ENCODE measurements at regions not wholly inside any gene's neighbourhood (a gene's known extent, or its start where the extent isn't known, plus 50 kb on each side); places are given as distances from the start of the nearest gene placed in this dataset.
"Not testable (repeated sequence)": the region's sequence is repeated elsewhere in the genome, so short reads cannot be mapped to it uniquely, and the experiment has no call there.

GRCh38 chr13:42373048-42373812, 101.3 kb downstream of the AKAP11 start:
- POLR2A ChIA-PET, result no interaction called here
- H3K27me3 Mint-ChIP-seq, result no peaks in the 10 kb centered on the region
- DNase-seq, result no peak
- peaks cover 5% of the 10 kb centered on the region for H3K9me3 Mint-ChIP-seq
- peaks cover 62% of the 10 kb centered on the region for H3K4me1 Mint-ChIP-seq
- H3K36me3 Mint-ChIP-seq (ENCODE audit: low read depth), result no peaks in the 10 kb centered on the region
- CTCF ChIA-PET, result interaction anchor here (1.3 to 2.5 kb wide), 2 partner anchors 19 to 22 kb away, joined by 3 to 5 read pairs; no protein-coding TSS in a partner anchor
- no peak overlapping the region for H3K4me3 Mint-ChIP-seq
- H3K27ac Mint-ChIP-seq, result no peak overlapping the region

- POLR2A ChIA-PET, result no interaction called here
- DNase-seq, result no peak
- Mint-ChIP-seq H3K9me3 (peaks cover 13% of the 10 kb centered on the region), H3K27me3 (no peaks in the 10 kb centered on the region), H3K4me1 (peaks cover 65% of the 10 kb centered on the region), H3K36me3 (ENCODE audit: low read depth) (no peaks in the 10 kb centered on the region), H3K4me3 (no peak overlapping the region), H3K27ac (no peak overlapping the region)
- CTCF ChIA-PET, result no interaction called here
Measured at GRCh38 chr13:42375663-42376062, 103.7 kb downstream of the AKAP11 start.

- DNase-seq, result peak; percentile 71
- ChIA-PET CTCF (interaction anchor here (0.5 to 6.8 kb wide), 6 partner anchors 9 to 101 kb away, joined by 3 to 35 read pairs (median 6); no protein-coding TSS in a partner anchor), POLR2A (interaction anchor here (0.7 kb wide), 1 partner anchor 14 kb away, joined by 4 read pairs; no protein-coding TSS in a partner anchor)
- peaks cover 20% of the 10 kb centered on the region for H3K9me3 Mint-ChIP-seq
- H3K36me3 Mint-ChIP-seq (ENCODE audit: low read depth), result peaks cover 7% of the 10 kb centered on the region
- peak overlapping the region; percentile 21 for H3K4me3 Mint-ChIP-seq
- H3K27ac Mint-ChIP-seq, result peak overlapping the region; percentile 85
- H3K27me3 Mint-ChIP-seq, result no peaks in the 10 kb centered on the region
- peaks cover 66% of the 10 kb centered on the region for H3K4me1 Mint-ChIP-seq
Measured at GRCh38 chr13:42377640-42378382, 105.9 kb downstream of the AKAP11 start.

GRCh38 chr13:42378383-42378780, 106.4 kb downstream of the AKAP11 start:
- POLR2A ChIA-PET, result no interaction called here
- CTCF ChIA-PET, result interaction anchor here (2.9 to 6.8 kb wide), 2 partner anchors 10 to 15 kb away, joined by 10 to 35 read pairs; no protein-coding TSS in a partner anchor
- Mint-ChIP-seq H3K4me3 (no peak overlapping the region), H3K9me3 (peaks cover 22% of the 10 kb centered on the region), H3K4me1 (peaks cover 66% of the 10 kb centered on the region), H3K27me3 (no peaks in the 10 kb centered on the region), H3K36me3 (ENCODE audit: low read depth) (peaks cover 7% of the 10 kb centered on the region), H3K27ac (peak overlapping the region; percentile 85)
- DNase-seq, result no peak

GRCh38 chr13:42379241-42379640, 107.3 kb downstream of the AKAP11 start:
- Mint-ChIP-seq H3K27me3 (no peaks in the 10 kb centered on the region), H3K27ac (no peak overlapping the region), H3K9me3 (peaks cover 24% of the 10 kb centered on the region), H3K36me3 (ENCODE audit: low read depth) (peaks cover 7% of the 10 kb centered on the region), H3K4me3 (no peak overlapping the region), H3K4me1 (peaks cover 67% of the 10 kb centered on the region)
- ChIA-PET POLR2A (no interaction called here), CTCF (interaction anchor here (1.3 to 6.8 kb wide), 3 partner anchors 11 to 45 kb away, joined by 3 to 35 read pairs (median 10); no protein-coding TSS in a partner anchor)
- DNase-seq, result no peak

- H3K9me3 Mint-ChIP-seq, result peaks cover 25% of the 10 kb centered on the region
- POLR2A ChIA-PET, result no interaction called here
- peak overlapping the region; percentile 19 for H3K27ac Mint-ChIP-seq
- H3K27me3 Mint-ChIP-seq, result no peaks in the 10 kb centered on the region
- no peak for DNase-seq
- peaks cover 63% of the 10 kb centered on the region for H3K4me1 Mint-ChIP-seq
- H3K4me3 Mint-ChIP-seq, result no peak overlapping the region
- CTCF ChIA-PET, result interaction anchor here (0.5 to 6.8 kb wide), 10 partner anchors 11 to 1097 kb away, joined by 3 to 35 read pairs (median 4); no protein-coding TSS in a partner anchor
- peaks cover 7% of the 10 kb centered on the region for H3K36me3 Mint-ChIP-seq (ENCODE audit: low read depth)
Measured at GRCh38 chr13:42380420-42381164, 108.6 kb downstream of the AKAP11 start.

- ChIA-PET CTCF (interaction anchor here (0.9 to 6.8 kb wide), 5 partner anchors 11 to 54 kb away, joined by 3 to 35 read pairs (median 5); no protein-coding TSS in a partner anchor), POLR2A (interaction anchor here (0.8 kb wide), 1 partner anchor 12 kb away, joined by 3 read pairs; no protein-coding TSS in a partner anchor)
- Mint-ChIP-seq H3K4me3 (no peak overlapping the region), H3K36me3 (ENCODE audit: low read depth) (peaks cover 7% of the 10 kb centered on the region), H3K9me3 (peaks cover 25% of the 10 kb centered on the region), H3K27me3 (no peaks in the 10 kb centered on the region), H3K4me1 (peaks cover 58% of the 10 kb centered on the region), H3K27ac (no peak overlapping the region)
- DNase-seq, result no peak
Measured at GRCh38 chr13:42381165-42381425, 109.1 kb downstream of the AKAP11 start.

GRCh38 chr13:42381426-42381825, 109.5 kb downstream of the AKAP11 start:
- H3K27me3 Mint-ChIP-seq; H3K36me3 Mint-ChIP-seq (ENCODE audit: low read depth); H3K27ac Mint-ChIP-seq; H3K4me3 Mint-ChIP-seq; DNase-seq: not testable (repeated sequence)
- Mint-ChIP-seq H3K9me3 (peaks cover 23% of the 10 kb centered on the region), H3K4me1 (peaks cover 55% of the 10 kb centered on the region)
- POLR2A ChIA-PET, result interaction anchor here (0.8 kb wide), 1 partner anchor 11 kb away, joined by 3 read pairs; no protein-coding TSS in a partner anchor
- CTCF ChIA-PET, result interaction anchor here (0.9 to 6.8 kb wide), 5 partner anchors 12 to 54 kb away, joined by 3 to 35 read pairs (median 5); no protein-coding TSS in a partner anchor

GRCh38 chr13:42383025-42383424, 111.1 kb downstream of the AKAP11 start:
- peaks cover 7% of the 10 kb centered on the region for H3K36me3 Mint-ChIP-seq (ENCODE audit: low read depth)

GRCh38 chr13:42384265-42384664, 112.3 kb downstream of the AKAP11 start:
- ChIA-PET POLR2A (no interaction called here), CTCF (interaction anchor here (1.7 to 6.8 kb wide), 3 partner anchors 9 to 40 kb away, joined by 3 to 35 read pairs (median 6); no protein-coding TSS in a partner anchor)
- Mint-ChIP-seq H3K27ac (no peak overlapping the region), H3K36me3 (ENCODE audit: low read depth) (peaks cover 10% of the 10 kb centered on the region), H3K27me3 (no peaks in the 10 kb centered on the region), H3K9me3 (peaks cover 25% of the 10 kb centered on the region), H3K4me3 (no peak overlapping the region), H3K4me1 (peaks cover 50% of the 10 kb centered on the region)
- no peak for DNase-seq

More at GRCh38 chr13:42383025-42383424, 111.1 kb downstream of the AKAP11 start:
- ChIA-PET CTCF (interaction anchor here (1.7 to 6.8 kb wide), 3 partner anchors 10 to 38 kb away, joined by 3 to 35 read pairs (median 6); no protein-coding TSS in a partner anchor), POLR2A (no interaction called here)
- H3K27ac Mint-ChIP-seq, result no peak overlapping the region
- no peak overlapping the region for H3K4me3 Mint-ChIP-seq
- no peaks in the 10 kb centered on the region for H3K27me3 Mint-ChIP-seq
- peaks cover 28% of the 10 kb centered on the region for H3K9me3 Mint-ChIP-seq
- DNase-seq, result no peak
- peaks cover 52% of the 10 kb centered on the region for H3K4me1 Mint-ChIP-seq

- no peak for DNase-seq
- H3K4me1 Mint-ChIP-seq, result peaks cover 47% of the 10 kb centered on the region
- POLR2A ChIA-PET, result no interaction called here
- peaks cover 8% of the 10 kb centered on the region for H3K36me3 Mint-ChIP-seq (ENCODE audit: low read depth)
- H3K9me3 Mint-ChIP-seq, result peaks cover 16% of the 10 kb centered on the region
- H3K27ac Mint-ChIP-seq, result peak overlapping the region; percentile 71
- H3K27me3 Mint-ChIP-seq, result no peaks in the 10 kb centered on the region
- H3K4me3 Mint-ChIP-seq, result no peak overlapping the region
- CTCF ChIA-PET, result interaction anchor here (0.6 to 1.6 kb wide), 4 partner anchors 11 to 44 kb away, joined by 3 to 5 read pairs (median 3); no protein-coding TSS in a partner anchor
Measured at GRCh38 chr13:42388326-42388725, 116.4 kb downstream of the AKAP11 start.

- Mint-ChIP-seq H3K36me3 (ENCODE audit: low read depth) (peaks cover 10% of the 10 kb centered on the region), H3K4me1 (peaks cover 51% of the 10 kb centered on the region), H3K4me3 (no peak overlapping the region), H3K9me3 (peaks cover 16% of the 10 kb centered on the region), H3K27ac (no peak overlapping the region), H3K27me3 (no peaks in the 10 kb centered on the region)
- ChIA-PET CTCF (interaction anchor here (0.6 to 1.3 kb wide), 4 partner anchors 11 to 186 kb away, joined by 3 to 5 read pairs (median 4); no protein-coding TSS in a partner anchor), POLR2A (no interaction called here)
- DNase-seq, result no peak
Measured at GRCh38 chr13:42389041-42389440, 117.1 kb downstream of the AKAP11 start.
